Gastroesophageal sphincter (tissue), 4 donors: ENCODE measurements at regions not wholly inside any gene's neighbourhood (a gene's known extent, or its start where the extent isn't known, plus 50 kb on each side); places are given as distances from the start of the nearest gene placed in this dataset.

Experiments used
- ATAC-seq: fragments of 150-250 bp; one replicate; pipeline ENCODE4 v1.9.1; 2016; ENCODE audit warnings: mild to moderate bottlenecking, moderate library complexity
- H3K27ac ChIP-seq, 4 donors: fragments of 200-600 bp; sonication (generic) in 3 of 4; 1 replicate in 3 of 4; 2 replicates in 1 of 4; pipeline ENCODE4 v1.5.1; 2016 to 2019
- H3K27me3 ChIP-seq: fragments of 200-600 bp; sonication (generic); one replicate; pipeline ENCODE4 v1.5.1; 2019
- H3K36me3 ChIP-seq, 2 donors: fragments of 200-600 bp; sonication (generic); one replicate each; pipeline ENCODE4 v1.5.1; 2019; ENCODE audit warnings: control low read depth in 1 of 2
- H3K4me1 ChIP-seq, 3 donors: fragments of 200-600 bp; sonication (generic); 1 replicate in 2 of 3; 2 replicates in 1 of 3; pipeline ENCODE4 v1.5.1; 2016 to 2019; ENCODE audit warnings: control low read depth in 2 of 3
- H3K4me3 ChIP-seq, 2 donors: fragments of 200-600 bp; sonication (generic); one replicate each; pipeline ENCODE4 v1.5.1; 2019; ENCODE audit warnings: mild to moderate bottlenecking in 1 of 2, moderate library complexity in 1 of 2
- H3K9me3 ChIP-seq, 3 donors: fragments of 200-600 bp; sonication (generic); one replicate each; pipeline ENCODE4 v1.5.1; 2017 to 2019; ENCODE audit warnings: control low read depth in 2 of 3
- CTCF ChIP-seq, 4 experiments: fragments of 200-600 bp in 2 of 4; fragments of 450-650 bp in 2 of 4; sonication (generic) in 1 of 4; IDR thresholded peaks; one replicate each; pipeline ENCODE4 v1.5.1; 2017 to 2019; ENCODE audit warnings: antibody characterized with exemption in 4 of 4, mild to moderate bottlenecking in 2 of 4, moderate library complexity in 2 of 4
- EP300 ChIP-seq: sonication (generic); formaldehyde crosslinking; IDR thresholded peaks from one replicate; pipeline ENCODE4 v1.6.1; 2017; ENCODE audit warnings: antibody characterized with exemption, mild to moderate bottlenecking
- POLR2A ChIP-seq, 2 donors: fragments of 450-650 bp; IDR thresholded peaks; one replicate each; pipeline ENCODE4 v1.6.1; 2017; ENCODE audit warnings: antibody characterized with exemption in 2 of 2, mild to moderate bottlenecking in 2 of 2, moderate library complexity in 1 of 2
- POLR2AphosphoS5 ChIP-seq: sonication (generic); formaldehyde crosslinking; IDR thresholded peaks from one replicate; pipeline ENCODE4 v1.6.1; 2017; ENCODE audit warnings: antibody characterized with exemption
- WGBS, 2 donors: methylation state at CpG; one replicate each; pipeline ENCODE4 v1.1.5; 2018; ENCODE audit warnings: low coverage in 1 of 2; 5-methylcytosine and 5-hydroxymethylcytosine counted together

GRCh38 chr3:40975711-40976121, 223.6 kb upstream of the CTNNB1 start:
- Histone ChIP-seq H3K9me3 (no peaks in the 10 kb centered on the region), H3K36me3 (no peaks in the 10 kb centered on the region), H3K27ac (peak overlapping the region in 3 of 4 donors; percentile 64 to 84 (median 71)), H3K4me3 (no peak overlapping the region), H3K4me1 (peaks cover 14 to 61% (median 38%) of the 10 kb centered on the region in 3 donors), H3K27me3 (no peaks in the 10 kb centered on the region)
- WGBS, 2 donors = 33% methylated on average over 6 of the region's 6 CpGs; no CpG with 5 or more reads in 1 of the 2 donors
- ATAC-seq = peak; percentile 46
- TF ChIP-seq POLR2AphosphoS5 = peak; percentile 22
- no peak for TF ChIP-seq CTCF (IDR thresholded peaks at IDR 0.05)

- Histone ChIP-seq H3K27ac (peak overlapping the region; percentile 47 to 84 (median 68)), H3K9me3 (no peaks in the 10 kb centered on the region), H3K27me3 (no peaks in the 10 kb centered on the region), H3K4me3 (no peak overlapping the region), H3K36me3 (no peaks in the 10 kb centered on the region), H3K4me1 (peaks cover 10 to 55% (median 33%) of the 10 kb centered on the region in 3 donors)
- TF ChIP-seq CTCF (IDR thresholded peaks at IDR 0.05) (no peak), EP300 (no peak), POLR2A (IDR thresholded peaks at IDR 0.05) (no peak), POLR2AphosphoS5 (no peak)
- ATAC-seq = no peak
- 22 to 27% methylated on average over 1 to 2 of the region's 2 CpGs for WGBS, 2 donors
Observed at GRCh38 chr3:40976241-40976640, 223.1 kb upstream of the CTNNB1 start.

- Histone ChIP-seq H3K9me3 (no peaks in the 10 kb centered on the region), H3K4me1 (peaks cover 4 to 33% (median 16%) of the 10 kb centered on the region in 3 donors), H3K27me3 (no peaks in the 10 kb centered on the region), H3K27ac (no peak overlapping the region), H3K36me3 (no peaks in the 10 kb centered on the region), H3K4me3 (no peak overlapping the region)
- ATAC-seq = no peak
- 84% methylated on average over 2 of the region's 2 CpGs for WGBS, 2 donors
- TF ChIP-seq CTCF (IDR thresholded peaks at IDR 0.05) = no peak
- no peak for TF ChIP-seq POLR2AphosphoS5
- no peak for TF ChIP-seq EP300
- TF ChIP-seq POLR2A (IDR thresholded peaks at IDR 0.05) = no peak
Observed at GRCh38 chr3:40978442-40978841, 220.9 kb upstream of the CTNNB1 start.

- Histone ChIP-seq H3K4me1 (peaks cover 3 to 18% (median 5%) of the 10 kb centered on the region in 3 donors), H3K4me3 (no peak overlapping the region), H3K9me3 (no peaks in the 10 kb centered on the region), H3K27me3 (no peaks in the 10 kb centered on the region), H3K27ac (no peak overlapping the region), H3K36me3 (no peaks in the 10 kb centered on the region)
- TF ChIP-seq EP300 = no peak
- TF ChIP-seq POLR2AphosphoS5 = no peak
- no peak for TF ChIP-seq POLR2A (IDR thresholded peaks at IDR 0.05)
- TF ChIP-seq CTCF (IDR thresholded peaks at IDR 0.05) = no peak
- 100% methylated on average over 2 of the region's 3 CpGs; no CpG with 5 or more reads in 1 of the 2 donors for WGBS, 2 donors
- no peak for ATAC-seq
Observed at GRCh38 chr3:40979962-40980361, 219.3 kb upstream of the CTNNB1 start.

GRCh38 chr3:40980467-40980866, 218.8 kb upstream of the CTNNB1 start:
- WGBS, 2 donors = 86 to 87% methylated on average over 3 of the region's 4 CpGs
- no peak for ATAC-seq
- Histone ChIP-seq H3K27ac (no peak overlapping the region), H3K4me3 (no peak overlapping the region), H3K9me3 (no peaks in the 10 kb centered on the region), H3K27me3 (no peaks in the 10 kb centered on the region), H3K36me3 (no peaks in the 10 kb centered on the region), H3K4me1 (peaks cover 0 to 13% (median 0%) of the 10 kb centered on the region in 3 donors)
- no peak for TF ChIP-seq POLR2A (IDR thresholded peaks at IDR 0.05)
- no peak for TF ChIP-seq POLR2AphosphoS5
- TF ChIP-seq CTCF (IDR thresholded peaks at IDR 0.05) = no peak
- no peak for TF ChIP-seq EP300
